Right renal cortex interstitium (tissue), 3 donors: ENCODE measurements at regions not wholly inside any gene's neighbourhood (a gene's known extent, or its start where the extent isn't known, plus 50 kb on each side); places are given as distances from the start of the nearest gene placed in this dataset.

Experiments used
- DNase-seq, 3 donors: peaks; one replicate each; pipeline ENCODE4 v3.0.0-alpha.2; 2013; ENCODE audit warnings: low read depth in 3 of 3, low spot score in 2 of 3

GRCh38 chr9:107632661-107633060 is 143.1 kb upstream of the KLF4 start:
- DNase-seq = no peak

DNA sequence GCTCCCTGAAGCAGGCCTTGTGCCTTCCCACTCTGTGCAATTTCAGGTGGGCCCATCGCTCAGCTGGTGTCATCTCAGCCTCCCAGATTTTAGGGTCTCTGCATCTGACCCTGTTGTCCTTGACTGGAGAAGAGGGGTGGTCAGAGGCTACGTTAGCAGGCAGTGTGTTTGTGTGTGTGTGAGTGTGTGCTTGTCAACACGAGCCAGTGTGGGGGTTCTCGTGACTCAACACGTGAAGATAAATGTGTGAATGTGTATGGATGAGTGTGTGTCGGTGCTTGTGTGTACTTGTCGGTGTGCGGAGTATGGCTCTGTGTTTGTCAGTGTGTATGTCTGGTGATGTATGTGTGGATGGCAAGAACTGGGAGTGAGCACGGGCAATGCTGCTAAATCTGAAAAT is 142.6 kb upstream of the KLF4 start:
- no peak for DNase-seq

DNA sequence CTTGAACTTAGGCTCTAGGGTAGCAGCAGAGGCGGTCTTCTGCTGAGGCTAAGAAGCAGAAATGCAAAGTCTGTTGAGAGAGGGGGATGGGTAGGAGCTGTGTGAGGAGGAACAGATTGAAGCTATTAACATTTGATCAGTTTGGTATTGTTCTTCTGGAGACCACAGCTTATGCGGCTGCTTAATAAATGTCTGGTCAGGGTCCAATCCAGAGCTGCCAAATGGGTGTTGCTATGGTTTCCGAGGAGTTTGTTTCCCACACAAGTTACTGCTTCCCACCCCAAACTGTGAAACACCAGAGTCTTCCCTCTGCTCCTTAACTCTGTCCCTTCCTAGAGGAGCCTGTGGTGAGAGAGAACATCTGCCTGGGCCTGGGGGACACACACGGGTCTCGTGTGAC is 142.2 kb upstream of the KLF4 start:
- no peak for DNase-seq

GRCh38 chr9:107630156-107630555 is 140.6 kb upstream of the KLF4 start:
- no peak for DNase-seq

- DNase-seq = no peak
Observed at GRCh38 chr9:107628444-107628843, 138.9 kb upstream of the KLF4 start.

DNA sequence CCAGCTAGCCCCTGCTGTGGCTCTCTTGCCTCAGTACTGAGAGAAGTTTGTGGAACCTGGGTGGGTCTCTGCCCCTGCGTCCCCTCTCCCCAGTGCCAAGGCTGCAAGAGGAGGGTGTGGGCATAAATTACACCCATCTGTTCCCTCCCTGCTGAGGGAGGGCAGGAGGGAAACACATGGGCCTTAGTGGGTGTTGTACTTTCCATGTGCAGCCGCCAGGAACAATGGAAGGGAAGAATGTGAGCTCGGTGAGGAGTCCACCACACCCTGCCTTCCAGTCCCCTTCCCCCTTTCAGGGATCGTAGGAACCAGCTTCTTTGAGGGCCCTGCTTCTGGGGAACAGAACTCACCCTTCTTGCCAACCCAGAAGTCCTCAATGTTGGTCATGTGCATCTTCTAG is 138.2 kb upstream of the KLF4 start:
- DNase-seq = no peak

- no peak for DNase-seq
Observed at GRCh38 chr9:107626118-107626517, 136.5 kb upstream of the KLF4 start.

GRCh38 chr9:107625383-107625984 is 135.9 kb upstream of the KLF4 start:
- no peak for DNase-seq

GRCh38 chr9:107624234-107624948 is 134.8 kb upstream of the KLF4 start:
- DNase-seq = no peak

GRCh38 chr9:107621436-107621835 is 131.9 kb upstream of the KLF4 start:
- DNase-seq = no peak

- DNase-seq = no peak
Observed at GRCh38 chr9:107620801-107621200, 131.2 kb upstream of the KLF4 start.

GRCh38 chr9:107620236-107620635 is 130.7 kb upstream of the KLF4 start:
- no peak for DNase-seq

DNA sequence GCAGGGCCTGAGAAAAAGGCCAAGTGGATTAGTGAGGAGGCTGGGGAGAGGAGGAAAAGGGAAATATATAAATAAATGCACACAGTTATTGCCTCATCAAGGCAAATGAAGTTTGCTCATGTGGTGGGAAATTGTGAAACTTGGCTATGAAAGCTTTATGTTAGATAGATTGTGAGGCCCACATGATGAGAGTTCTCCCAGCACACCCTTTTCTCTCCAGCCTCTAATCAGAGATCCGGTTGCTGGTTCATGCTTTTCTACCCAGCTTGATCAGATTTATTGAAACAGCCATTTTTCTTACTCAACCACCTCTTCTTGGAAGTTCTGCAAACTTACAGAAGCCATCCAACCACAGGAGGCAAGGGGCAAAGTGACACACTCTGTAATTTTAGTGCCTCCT is 125.8 kb upstream of the KLF4 start:
- no peak for DNase-seq

GRCh38 chr9:107614765-107615164 is 125.2 kb upstream of the KLF4 start:
- DNase-seq = no peak

GRCh38 chr9:107613321-107613720 is 123.8 kb upstream of the KLF4 start:
- no peak for DNase-seq

DNA sequence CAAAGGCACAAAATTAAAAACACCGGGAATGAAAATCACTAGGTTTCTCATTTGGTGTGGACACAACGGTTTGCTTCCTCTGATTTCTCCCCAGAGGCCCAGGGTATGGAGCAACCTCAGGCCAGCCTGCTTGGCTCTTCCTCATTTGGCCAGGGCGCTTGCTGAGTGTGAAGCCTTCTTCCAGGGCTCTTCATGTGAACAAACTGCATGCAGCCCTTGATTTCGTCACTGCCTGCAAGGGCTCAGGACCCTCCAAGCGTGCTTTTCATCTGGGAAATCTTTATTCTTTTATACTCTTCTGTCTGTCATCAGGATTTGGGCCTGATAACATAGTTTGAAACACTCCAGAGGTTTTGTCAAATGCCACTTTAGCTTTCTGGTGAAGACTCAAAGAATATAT is 122.6 kb upstream of the KLF4 start:
- no peak for DNase-seq

DNA sequence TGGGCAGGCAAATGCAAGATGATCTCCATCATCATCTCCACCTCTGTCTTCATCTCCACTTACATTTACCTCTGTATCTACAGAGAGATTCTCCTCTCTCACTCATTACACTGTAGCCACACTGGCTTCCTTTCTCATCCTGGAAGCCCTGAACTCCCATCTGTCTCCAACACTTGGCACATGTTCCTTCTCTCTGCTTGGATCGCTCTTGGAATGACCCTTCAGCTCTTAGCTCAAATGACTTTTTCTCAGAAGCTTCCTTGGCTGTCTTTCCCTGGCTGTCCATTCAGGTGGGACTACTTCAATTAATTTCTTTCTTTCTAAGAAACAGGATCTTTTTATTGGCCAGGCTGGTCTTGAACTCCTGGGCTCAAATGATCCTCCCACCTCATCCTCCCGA is 120.0 kb upstream of the KLF4 start:
- no peak for DNase-seq

DNA sequence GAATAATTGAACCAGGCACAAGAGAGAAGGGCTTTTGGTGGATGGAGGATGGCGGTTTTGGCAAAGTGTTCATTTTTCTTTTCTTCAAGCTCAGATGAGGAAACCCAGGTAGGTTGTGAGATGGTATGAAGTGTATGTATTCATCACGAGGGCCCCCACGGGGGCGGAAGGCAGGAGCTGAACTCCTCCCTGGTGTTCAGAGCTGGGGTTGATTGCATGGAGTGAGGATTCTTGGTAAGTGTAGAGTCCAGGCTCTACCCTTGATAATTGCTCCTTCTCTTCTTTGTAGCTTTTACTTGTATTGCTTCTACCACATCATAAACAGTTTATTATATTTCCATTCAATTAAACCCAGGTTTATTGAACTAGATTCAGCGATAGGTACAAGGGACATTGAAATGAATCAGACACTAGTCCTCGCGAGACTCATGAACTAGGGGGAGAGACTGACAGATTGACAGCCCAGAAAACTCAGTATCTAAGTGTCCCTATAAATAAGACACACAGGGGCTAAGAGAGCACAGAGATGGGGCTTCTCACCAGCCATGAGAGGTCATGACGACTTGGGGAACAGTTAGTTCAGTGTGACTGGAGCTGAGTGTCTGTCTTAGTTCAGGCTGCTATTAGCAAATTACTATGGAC is 116.7 kb upstream of the KLF4 start:
- no peak for DNase-seq

- DNase-seq = no peak
Observed at GRCh38 chr9:107605041-107605440, 115.5 kb upstream of the KLF4 start.

DNA sequence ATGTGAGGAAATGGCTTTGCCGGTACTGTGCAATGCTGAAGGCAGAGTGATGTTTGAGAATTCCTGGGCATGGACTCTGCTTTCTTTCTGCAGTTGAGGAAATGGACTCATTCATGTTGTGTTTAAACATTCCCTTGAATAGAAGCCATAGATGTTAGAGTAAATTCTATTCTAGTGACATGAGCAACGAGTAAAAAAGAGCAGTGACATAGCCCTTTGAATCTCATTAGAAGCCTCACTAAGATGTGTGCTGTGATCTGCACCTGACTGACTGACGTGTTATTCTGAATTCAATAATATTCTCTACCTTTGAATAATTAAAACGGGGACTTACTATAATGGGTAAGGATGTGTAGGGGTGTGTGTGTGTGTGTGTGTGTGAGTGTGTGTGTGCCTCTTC is 113.7 kb upstream of the KLF4 start:
- DNase-seq = no peak

DNA sequence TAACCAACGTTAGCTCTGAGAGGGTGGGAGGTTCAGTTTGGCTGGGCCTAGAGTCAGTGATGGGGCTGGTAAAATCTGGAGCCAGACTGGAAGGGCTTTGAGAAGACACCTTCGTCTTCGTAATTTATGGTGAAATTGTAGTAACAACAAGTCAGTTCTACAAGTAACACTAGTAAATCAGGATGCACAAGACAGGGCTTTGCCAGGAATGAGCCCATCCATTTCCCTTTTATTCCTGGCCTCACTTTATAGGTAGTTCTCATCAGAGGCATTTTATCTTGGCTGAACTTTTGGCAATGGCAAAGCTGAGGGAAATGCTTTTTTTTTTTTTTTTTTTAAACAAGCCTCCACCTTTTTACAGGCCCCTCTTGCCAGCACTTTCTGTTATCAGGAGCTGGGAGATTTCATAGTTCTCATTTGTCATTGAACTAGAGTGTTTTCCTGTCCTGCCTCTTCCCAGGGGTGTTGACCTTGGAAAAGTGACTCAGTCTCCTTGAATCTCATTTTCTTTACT is 110.5 kb upstream of the KLF4 start:
- DNase-seq = no peak

- no peak for DNase-seq
Observed at GRCh38 chr9:107597743-107598217, 108.2 kb upstream of the KLF4 start.
